ENCODE measurements at regions not wholly inside any gene's neighbourhood (a gene's known extent, or its start where the extent isn't known, plus 50 kb on each side); places are given as distances from the start of the nearest gene placed in this dataset.

DNA sequence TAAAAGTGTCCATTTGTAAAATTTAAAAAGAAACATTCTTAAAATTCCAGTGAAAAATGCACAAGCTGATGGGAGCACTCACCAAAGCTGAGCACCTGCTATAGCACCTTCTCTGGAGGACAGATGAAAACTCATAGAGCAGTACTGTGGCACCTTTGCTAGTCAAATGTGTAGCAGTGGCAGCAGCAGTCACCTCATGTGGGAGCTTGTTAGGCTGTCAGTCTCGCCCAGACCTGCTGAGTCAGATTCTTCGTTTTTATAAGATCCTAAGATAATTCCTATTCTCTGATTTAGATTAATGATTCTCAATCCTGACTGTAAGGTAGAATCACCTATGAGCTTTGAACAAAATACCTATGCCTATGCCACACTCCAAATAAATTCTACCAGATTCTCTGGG lies 325.8 kb downstream of the RPL10L start:
- TF ChIP-seq, protein P1, sequence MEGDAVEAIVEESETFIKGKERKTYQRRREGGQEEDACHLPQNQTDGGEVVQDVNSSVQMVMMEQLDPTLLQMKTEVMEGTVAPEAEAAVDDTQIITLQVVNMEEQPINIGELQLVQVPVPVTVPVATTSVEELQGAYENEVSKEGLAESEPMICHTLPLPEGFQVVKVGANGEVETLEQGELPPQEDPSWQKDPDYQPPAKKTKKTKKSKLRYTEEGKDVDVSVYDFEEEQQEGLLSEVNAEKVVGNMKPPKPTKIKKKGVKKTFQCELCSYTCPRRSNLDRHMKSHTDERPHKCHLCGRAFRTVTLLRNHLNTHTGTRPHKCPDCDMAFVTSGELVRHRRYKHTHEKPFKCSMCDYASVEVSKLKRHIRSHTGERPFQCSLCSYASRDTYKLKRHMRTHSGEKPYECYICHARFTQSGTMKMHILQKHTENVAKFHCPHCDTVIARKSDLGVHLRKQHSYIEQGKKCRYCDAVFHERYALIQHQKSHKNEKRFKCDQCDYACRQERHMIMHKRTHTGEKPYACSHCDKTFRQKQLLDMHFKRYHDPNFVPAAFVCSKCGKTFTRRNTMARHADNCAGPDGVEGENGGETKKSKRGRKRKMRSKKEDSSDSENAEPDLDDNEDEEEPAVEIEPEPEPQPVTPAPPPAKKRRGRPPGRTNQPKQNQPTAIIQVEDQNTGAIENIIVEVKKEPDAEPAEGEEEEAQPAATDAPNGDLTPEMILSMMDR (IDR thresholded peaks at IDR 0.05) = no peak
- TF ChIP-seq SMAD4 (CRISPR knock-in tag; IDR thresholded peaks at IDR 0.05) = no peak
- no peak for TF ChIP-seq NR3C1 (CRISPR knock-in tag; conservative IDR thresholded peaks at IDR 0.05; ENCODE audit: low read depth)
- TF ChIP-seq CREB1 (CRISPR knock-in tag; IDR thresholded peaks at IDR 0.05) = no peak
